Spleen (tissue), 11 donors: ENCODE measurements at regions not wholly inside any gene's neighbourhood (a gene's known extent, or its start where the extent isn't known, plus 50 kb on each side); places are given as distances from the start of the nearest gene placed in this dataset.

Experiments used
- DNase-seq: peaks from one replicate; pipeline ENCODE4 v3.0.0-alpha.2; 2020
- H3K27ac ChIP-seq, 8 donors: fragments of 200-600 bp; sonication (generic) in 7 of 8; 1 replicate in 4 of 8; 2 replicates in 4 of 8; pipeline versions ENCODE4 v1.5.0 to v1.8.0; 2016 to 2021; ENCODE audit warnings: inconsistent platforms in 4 of 8, mild to moderate bottlenecking in 4 of 8, moderate library complexity in 1 of 8
- H3K27me3 ChIP-seq, 7 donors: fragments of 200-600 bp; sonication (generic) in 6 of 7; replicated peaks in 1 of 7; 1 replicate in 4 of 7; 2 replicates in 3 of 7; pipeline versions ENCODE4 v1.5.0 to v1.8.0; 2016 to 2021; ENCODE audit warnings: inconsistent platforms in 3 of 7, mild to moderate bottlenecking in 1 of 7
- H3K36me3 ChIP-seq, 6 donors: fragments of 200-600 bp; sonication (generic) in 5 of 6; 1 replicate in 4 of 6; 2 replicates in 2 of 6; pipeline versions ENCODE4 v1.5.0 to v1.8.0; 2016 to 2021; ENCODE audit warnings: inconsistent platforms in 2 of 6
- H3K4me1 ChIP-seq, 6 donors: fragments of 200-600 bp; sonication (generic) in 5 of 6; 1 replicate in 3 of 6; 2 replicates in 3 of 6; pipeline versions ENCODE4 v1.5.0 to v1.8.0; 2016 to 2021; ENCODE audit warnings: inconsistent platforms in 3 of 6
- H3K4me3 ChIP-seq, 8 donors: fragments of 200-600 bp; sonication (generic) in 7 of 8; 1 replicate in 4 of 8; 2 replicates in 4 of 8; pipeline versions ENCODE4 v1.5.0 to v1.8.0; 2016 to 2021; ENCODE audit warnings: inconsistent platforms in 4 of 8, mild to moderate bottlenecking in 4 of 8, moderate library complexity in 2 of 8
- H3K9me3 ChIP-seq, 8 donors: fragments of 200-600 bp; sonication (generic) in 7 of 8; 1 replicate in 4 of 8; 2 replicates in 4 of 8; pipeline versions ENCODE4 v1.5.0 to v1.8.0; 2016 to 2021; ENCODE audit warnings: inconsistent platforms in 4 of 8
- POLR2A ChIP-seq, 3 donors: fragments of 450-650 bp; IDR thresholded peaks; one replicate each; pipeline ENCODE4 v1.5.1; 2017; ENCODE audit warnings: antibody characterized with exemption in 3 of 3, mild to moderate bottlenecking in 1 of 3
- POLR2AphosphoS5 ChIP-seq, 3 donors: sonication (generic); formaldehyde crosslinking; IDR thresholded peaks; one replicate each; pipeline ENCODE4 v1.5.1; 2017; ENCODE audit warnings: antibody characterized with exemption in 3 of 3
- WGBS, 5 donors: extraction: QIAGEN DNeasy Blood & Tissue Kit in 3 of 5; methylation state at CpG; one replicate each; pipeline versions ENCODE4 v1.1.5 to v1.1.7; 2013 to 2018; 5-methylcytosine and 5-hydroxymethylcytosine counted together
- intact Hi-C: fragments of 100-400 bp; cut with DNase I; formaldehyde crosslinking; loops from one replicate; pipeline ENCODE4 v1.15.0; 2023; ENCODE audit warnings: low total_unique reads
- TF ChIP-seq, protein P1 (sequence below), 11 experiments: fragments of 200-600 bp in 7 of 11; fragments of 450-650 bp in 4 of 11; sonication (generic) in 4 of 11; IDR thresholded peaks in 8 of 11; conservative IDR thresholded peaks in 3 of 11; 1 replicate in 7 of 11; 2 replicates in 4 of 11; pipeline versions ENCODE4 v1.4.0 to v1.8.0; 2016 to 2021; ENCODE audit warnings: antibody characterized with exemption in 11 of 11, inconsistent platforms in 4 of 11, mild to moderate bottlenecking in 1 of 11
- donor health status: healthy with polysubstance abuse.
- donor health status: DM: no; HTN: no; CAD: no; lungs with moderate emphysema.
- donor health status: DM: no; HTN: no; CAD: no.
- donor health status: Bipolar disorder and iron deficiency.
- donor health status: healthy.
- donor health status: DM: no; HTN: no; CAD: no.
- donor health status: DM: yes; HTN: yes; CAD: no.

DNA sequence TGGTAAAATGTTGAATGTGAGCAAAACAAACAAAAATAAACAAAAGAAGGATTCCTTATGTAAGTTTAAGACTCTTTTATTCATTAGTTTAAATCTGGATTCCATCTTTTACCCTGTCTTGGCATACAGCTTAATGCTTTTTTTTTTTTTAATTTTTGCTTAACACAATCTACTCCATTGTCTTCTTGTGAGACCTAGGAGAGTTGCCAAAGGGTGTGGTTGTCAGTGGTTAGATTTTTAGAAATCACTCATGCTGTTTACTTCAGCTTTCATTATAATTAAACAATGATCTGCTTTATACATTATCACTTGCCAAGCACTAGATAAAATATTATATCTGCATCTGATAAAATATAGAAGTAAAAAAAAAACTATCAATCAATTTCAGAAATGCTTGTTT, 77.7 kb upstream of the KITLG start:
- TF ChIP-seq, protein P1, sequence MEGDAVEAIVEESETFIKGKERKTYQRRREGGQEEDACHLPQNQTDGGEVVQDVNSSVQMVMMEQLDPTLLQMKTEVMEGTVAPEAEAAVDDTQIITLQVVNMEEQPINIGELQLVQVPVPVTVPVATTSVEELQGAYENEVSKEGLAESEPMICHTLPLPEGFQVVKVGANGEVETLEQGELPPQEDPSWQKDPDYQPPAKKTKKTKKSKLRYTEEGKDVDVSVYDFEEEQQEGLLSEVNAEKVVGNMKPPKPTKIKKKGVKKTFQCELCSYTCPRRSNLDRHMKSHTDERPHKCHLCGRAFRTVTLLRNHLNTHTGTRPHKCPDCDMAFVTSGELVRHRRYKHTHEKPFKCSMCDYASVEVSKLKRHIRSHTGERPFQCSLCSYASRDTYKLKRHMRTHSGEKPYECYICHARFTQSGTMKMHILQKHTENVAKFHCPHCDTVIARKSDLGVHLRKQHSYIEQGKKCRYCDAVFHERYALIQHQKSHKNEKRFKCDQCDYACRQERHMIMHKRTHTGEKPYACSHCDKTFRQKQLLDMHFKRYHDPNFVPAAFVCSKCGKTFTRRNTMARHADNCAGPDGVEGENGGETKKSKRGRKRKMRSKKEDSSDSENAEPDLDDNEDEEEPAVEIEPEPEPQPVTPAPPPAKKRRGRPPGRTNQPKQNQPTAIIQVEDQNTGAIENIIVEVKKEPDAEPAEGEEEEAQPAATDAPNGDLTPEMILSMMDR (IDR thresholded peaks at IDR 0.05 in 8 of 11, conservative IDR thresholded peaks at IDR 0.05 in 3 of 11), result no peak
- TF ChIP-seq POLR2AphosphoS5 (IDR thresholded peaks at IDR 0.05), result no peak
- TF ChIP-seq POLR2A (IDR thresholded peaks at IDR 0.05), result no peak
- H3K36me3 ChIP-seq, result no peaks in the 10 kb centered on the region
- H3K27me3 ChIP-seq, result no peaks in the 10 kb centered on the region
- intact Hi-C loops, result no loop called here
- H3K4me3 ChIP-seq, result no peak overlapping the region
- DNase-seq, result no peak
- H3K4me1 ChIP-seq, result no peaks in the 10 kb centered on the region
- H3K9me3 ChIP-seq, result peaks cover 0 to 6% (median 0%) of the 10 kb centered on the region in 8 donors
- H3K27ac ChIP-seq, result no peak overlapping the region

DNA sequence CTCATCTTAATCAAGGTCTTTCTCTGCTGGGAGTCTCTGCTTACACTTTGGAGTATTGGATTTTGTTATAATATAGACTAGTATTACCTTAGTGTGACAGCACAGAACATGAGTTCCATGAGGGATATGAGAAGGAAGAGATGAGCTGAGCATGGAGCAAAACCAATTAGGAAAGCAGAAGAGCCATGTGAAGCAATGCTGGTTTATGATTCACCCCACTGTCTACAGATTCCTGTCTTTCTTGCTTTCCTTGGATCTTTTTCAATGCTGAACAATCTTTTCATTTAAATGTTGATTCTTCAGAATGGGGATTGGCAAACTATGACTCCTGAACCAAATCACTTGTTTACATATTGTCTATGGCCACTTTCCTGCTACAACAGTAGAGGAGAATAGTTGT, 70.4 kb upstream of the KITLG start:
- TF ChIP-seq POLR2AphosphoS5 (IDR thresholded peaks at IDR 0.05), result no peak
- Histone ChIP-seq H3K4me1 (no peaks in the 10 kb centered on the region), H3K4me3 (no peak overlapping the region), H3K9me3 (peaks cover 0 to 6% (median 0%) of the 10 kb centered on the region in 8 donors), H3K27ac (no peak overlapping the region), H3K27me3 (no peaks in the 10 kb centered on the region), H3K36me3 (no peaks in the 10 kb centered on the region)
- intact Hi-C loops, result no loop called here
- DNase-seq, result no peak

DNA sequence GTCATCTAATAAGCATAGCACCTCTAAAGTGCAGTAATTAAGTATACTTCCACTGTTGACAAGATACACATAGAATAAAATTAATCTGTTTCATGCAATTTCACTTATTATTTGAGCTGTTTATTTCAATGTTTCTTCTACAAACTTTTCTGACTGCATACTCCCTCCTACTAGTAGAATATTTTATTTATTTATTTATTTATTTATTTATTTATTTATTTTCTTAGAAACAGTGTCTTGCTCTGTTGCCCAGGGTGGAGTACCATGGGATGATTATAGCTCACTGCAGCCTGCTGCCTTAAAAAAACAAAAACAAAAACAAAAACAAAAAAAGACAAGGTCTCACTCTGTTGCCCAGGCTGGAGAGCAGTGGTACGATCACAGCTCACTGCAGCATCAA, 68.4 kb upstream of the KITLG start:
- Histone ChIP-seq H3K27me3 (no peaks in the 10 kb centered on the region), H3K27ac (no peak overlapping the region), H3K4me3 (no peak overlapping the region), H3K36me3 (no peaks in the 10 kb centered on the region), H3K9me3 (peaks cover 0 to 1% (median 0%) of the 10 kb centered on the region in 8 donors), H3K4me1 (no peaks in the 10 kb centered on the region)
- no peak for DNase-seq
- TF ChIP-seq POLR2AphosphoS5 (IDR thresholded peaks at IDR 0.05), result no peak
- 88 to 100% (median 100%) methylated on average over 1 of the region's 1 CpG for WGBS, 5 donors
- intact Hi-C loops, result no loop called here

DNA sequence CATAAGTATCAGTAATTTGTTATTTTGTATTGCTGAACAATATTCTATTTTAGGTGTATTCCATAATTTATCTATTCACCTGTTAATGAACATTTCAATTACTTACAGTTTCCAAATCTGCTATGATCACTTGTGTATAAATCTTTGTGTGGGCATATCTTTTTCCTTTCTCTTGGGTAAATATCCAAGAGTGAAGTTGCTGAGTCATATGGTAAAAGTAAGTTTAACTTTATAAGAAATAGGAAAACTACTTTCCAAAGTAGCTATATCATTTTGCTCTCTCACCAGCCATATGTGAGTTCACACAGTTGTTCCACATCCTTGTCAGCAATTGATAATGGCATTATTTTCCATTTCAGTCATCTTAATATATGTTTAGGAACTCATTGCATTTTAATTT, 66.6 kb upstream of the KITLG start:
- Histone ChIP-seq H3K9me3 (no peaks in the 10 kb centered on the region), H3K27ac (no peak overlapping the region), H3K4me1 (no peaks in the 10 kb centered on the region), H3K27me3 (no peaks in the 10 kb centered on the region), H3K4me3 (no peak overlapping the region), H3K36me3 (no peaks in the 10 kb centered on the region)
- intact Hi-C loops, result no loop called here
- no peak for DNase-seq
- TF ChIP-seq, protein P1 (IDR thresholded peaks at IDR 0.05 in 8 of 11, conservative IDR thresholded peaks at IDR 0.05 in 3 of 11), result no peak
- TF ChIP-seq POLR2AphosphoS5 (IDR thresholded peaks at IDR 0.05) (no peak), POLR2A (IDR thresholded peaks at IDR 0.05) (no peak)

DNA sequence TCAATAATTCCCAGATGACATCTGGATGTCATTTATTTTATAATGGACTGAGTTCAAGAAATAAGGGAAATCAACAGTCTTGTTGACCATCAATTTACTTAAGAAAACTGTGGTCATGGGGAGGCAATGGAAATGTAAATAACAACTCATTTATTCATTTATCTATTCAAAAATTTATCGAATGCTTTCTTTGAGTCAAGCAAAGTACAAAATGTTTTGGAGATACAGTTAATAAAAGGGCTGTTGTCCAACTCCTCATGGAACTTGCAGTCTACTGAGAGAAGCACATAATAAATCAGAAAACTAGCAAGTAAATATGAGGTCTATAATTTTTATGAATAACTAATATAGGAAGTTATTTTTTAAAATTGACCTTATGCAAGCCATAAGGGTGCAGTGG, 65.5 kb upstream of the KITLG start:
- intact Hi-C loops, result no loop called here
- TF ChIP-seq POLR2A (IDR thresholded peaks at IDR 0.05), result no peak
- TF ChIP-seq POLR2AphosphoS5 (IDR thresholded peaks at IDR 0.05), result no peak
- Histone ChIP-seq H3K9me3 (no peaks in the 10 kb centered on the region), H3K36me3 (no peaks in the 10 kb centered on the region), H3K27me3 (no peaks in the 10 kb centered on the region), H3K4me1 (no peaks in the 10 kb centered on the region), H3K27ac (no peak overlapping the region), H3K4me3 (no peak overlapping the region)
- no peak for DNase-seq
- WGBS, 5 donors, result 80 to 95% (median 92%) methylated on average over 1 of the region's 1 CpG

DNA sequence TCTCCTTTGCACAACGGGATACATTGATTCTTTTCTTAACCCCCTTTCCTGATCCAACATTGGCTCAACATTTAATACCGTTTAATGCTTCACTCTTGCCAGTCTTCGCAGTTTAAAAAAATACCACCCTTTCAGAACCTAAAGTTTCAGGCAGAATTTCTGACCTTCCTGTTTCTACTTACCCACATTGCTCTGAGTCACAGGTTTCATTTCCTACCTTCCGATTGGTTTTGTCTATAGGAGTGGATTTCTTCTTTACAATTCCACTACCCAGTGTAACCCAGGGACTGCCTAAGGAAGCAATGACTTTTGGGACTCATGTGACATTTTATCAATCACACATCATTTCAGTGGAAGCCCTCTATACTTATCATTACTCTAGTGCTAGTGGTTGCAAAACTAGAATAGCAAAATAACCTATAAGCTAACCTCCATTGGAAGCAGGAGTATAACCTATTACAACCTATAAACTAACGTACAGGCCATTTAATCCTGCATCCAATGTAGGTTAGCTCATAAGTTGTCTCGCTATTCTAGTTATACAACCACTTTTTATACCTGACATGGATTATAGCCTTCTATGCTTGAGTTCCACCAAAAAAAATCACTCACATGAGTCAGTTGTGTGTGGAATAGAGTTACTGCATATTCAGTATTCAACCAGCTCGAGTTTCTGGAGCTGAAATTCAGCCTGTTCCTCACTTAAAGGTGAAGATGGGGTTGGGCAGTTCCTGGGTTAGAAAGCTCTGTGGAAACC, 64.9 kb upstream of the KITLG start:
- Histone ChIP-seq H3K36me3 (no peaks in the 10 kb centered on the region), H3K27me3 (no peaks in the 10 kb centered on the region), H3K4me3 (no peak overlapping the region), H3K4me1 (no peaks in the 10 kb centered on the region), H3K9me3 (no peaks in the 10 kb centered on the region), H3K27ac (no peak overlapping the region)
- TF ChIP-seq POLR2AphosphoS5 (IDR thresholded peaks at IDR 0.05) (no peak), POLR2A (IDR thresholded peaks at IDR 0.05) (no peak)
- TF ChIP-seq, protein P1 (IDR thresholded peaks at IDR 0.05 in 8 of 11, conservative IDR thresholded peaks at IDR 0.05 in 3 of 11), result no peak
- 76 to 90% (median 78%) methylated on average over 7 of the region's 7 CpGs for WGBS, 5 donors
- DNase-seq, result no peak
- intact Hi-C loops, result no loop called here
